SH-SY5Y (cell line): ENCODE measurements at regions not wholly inside any gene's neighbourhood (a gene's known extent, or its start where the extent isn't known, plus 50 kb on each side); places are given as distances from the start of the nearest gene placed in this dataset.

Experiments
- GATA2 ChIP-seq: IDR thresholded peaks from 2 replicates; pipeline ENCODE4 v1.6.1; 2011; ENCODE audit warnings: mild to moderate bottlenecking, low read depth, low read length
- GATA3 ChIP-seq: IDR thresholded peaks from 2 replicates; pipeline ENCODE4 v1.6.1; 2011; ENCODE audit warnings: low read depth, mild to moderate bottlenecking, low read length, moderate library complexity

DNA sequence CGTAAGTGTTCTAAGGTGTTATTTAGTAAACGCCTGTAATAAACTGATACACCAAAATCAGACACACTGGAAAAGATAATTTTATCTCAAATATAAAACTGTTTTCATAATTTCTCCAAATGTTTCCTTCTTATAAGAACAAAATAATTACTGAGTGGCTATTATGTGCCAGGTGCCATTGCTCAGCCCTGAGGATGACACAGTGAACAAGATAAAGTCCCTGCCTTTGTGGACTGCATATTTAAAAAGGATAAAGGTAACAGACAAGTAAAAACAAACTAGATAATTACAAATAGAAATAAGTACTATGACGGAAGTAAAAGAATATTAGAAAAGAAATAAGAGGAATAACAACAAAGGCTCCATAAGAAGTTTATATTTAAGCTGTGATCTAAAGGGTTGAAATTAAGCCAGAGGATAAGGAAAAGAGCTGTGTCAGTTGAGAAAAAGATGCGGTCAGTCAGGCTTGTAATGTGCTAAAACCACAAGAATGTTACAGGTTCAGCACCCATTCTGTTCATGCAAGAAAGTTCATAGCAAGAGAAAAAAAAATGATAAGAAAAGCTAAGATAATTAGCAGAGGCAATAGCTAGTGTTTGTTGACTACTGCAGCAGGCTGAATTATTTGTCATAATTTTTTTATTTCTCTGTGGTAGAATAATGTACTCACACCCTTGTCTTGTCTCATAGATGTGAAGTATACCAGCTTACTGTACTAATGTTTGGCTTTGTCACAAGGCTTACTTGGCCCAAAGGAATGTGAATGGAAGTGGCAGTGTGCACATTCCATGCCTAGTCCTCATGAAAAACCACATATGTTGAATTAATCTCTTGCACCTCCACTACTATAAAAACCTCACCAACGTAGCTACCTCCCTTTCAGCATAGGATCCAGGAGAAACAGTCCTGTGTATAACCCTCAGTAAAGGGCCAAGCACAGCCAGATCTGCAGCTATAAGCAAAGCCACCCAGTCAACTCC, 75.1 kb downstream of the CRPPA start:
- TF ChIP-seq GATA3 (no peak), GATA2 (no peak)

DNA sequence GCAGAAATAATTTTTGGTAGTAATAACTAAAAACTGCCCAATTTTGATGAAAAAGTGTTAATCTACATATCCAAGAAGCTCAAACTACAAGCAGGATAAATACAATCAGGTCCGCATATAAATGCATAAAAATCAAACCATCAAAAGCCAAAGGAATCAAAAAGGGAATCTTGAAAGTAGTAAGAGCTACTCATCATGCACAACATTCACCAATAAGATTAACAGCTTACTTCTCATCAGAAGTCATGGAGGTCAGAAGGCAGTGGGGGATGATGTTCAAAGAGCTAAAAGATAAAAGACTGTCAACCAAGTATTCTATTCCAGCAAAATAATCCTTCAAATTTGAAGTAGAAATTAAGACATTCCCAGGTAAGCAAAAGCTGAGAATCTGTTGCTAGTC, 76.4 kb downstream of the CRPPA start:
- TF ChIP-seq GATA3 (no peak), GATA2 (no peak)

DNA sequence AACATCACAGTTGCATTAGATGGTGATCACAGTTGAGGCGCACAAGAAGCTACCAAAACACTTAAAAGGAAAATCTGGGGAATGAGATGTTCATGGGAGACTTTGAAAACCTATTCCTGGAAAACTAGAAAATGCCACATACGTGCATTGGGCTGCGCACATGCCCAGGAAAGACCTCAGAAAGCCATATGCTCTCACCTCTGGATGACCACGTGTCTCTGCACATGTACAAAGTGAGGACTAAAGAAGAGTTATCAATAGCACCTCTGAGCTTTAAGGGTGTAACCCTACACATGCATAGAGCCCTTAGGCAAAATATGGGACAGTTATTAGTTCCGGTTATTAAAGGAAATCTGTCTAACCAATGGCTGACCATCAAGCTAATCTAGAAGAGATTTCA, 77.7 kb downstream of the CRPPA start:
- TF ChIP-seq GATA2, result no peak
- TF ChIP-seq GATA3, result no peak

DNA sequence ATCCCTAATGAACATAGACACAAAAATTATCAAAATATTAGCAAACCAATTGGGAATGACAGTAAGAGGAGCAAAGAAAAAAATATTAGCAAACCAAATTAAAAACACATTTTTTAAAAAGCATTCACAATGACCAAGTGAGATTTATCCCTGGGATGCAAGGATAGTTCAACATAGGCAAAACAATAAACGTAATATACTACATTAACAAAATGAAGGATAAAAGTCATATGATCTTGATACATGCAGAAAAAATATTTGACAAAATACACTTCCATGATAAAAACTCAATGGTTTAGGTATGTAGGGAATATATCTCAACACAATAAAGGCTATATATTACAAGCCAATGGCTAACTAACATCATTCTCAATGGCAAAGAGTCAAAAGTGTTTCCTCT, 83.3 kb downstream of the CRPPA start:
- TF ChIP-seq GATA3 (no peak), GATA2 (no peak)

DNA sequence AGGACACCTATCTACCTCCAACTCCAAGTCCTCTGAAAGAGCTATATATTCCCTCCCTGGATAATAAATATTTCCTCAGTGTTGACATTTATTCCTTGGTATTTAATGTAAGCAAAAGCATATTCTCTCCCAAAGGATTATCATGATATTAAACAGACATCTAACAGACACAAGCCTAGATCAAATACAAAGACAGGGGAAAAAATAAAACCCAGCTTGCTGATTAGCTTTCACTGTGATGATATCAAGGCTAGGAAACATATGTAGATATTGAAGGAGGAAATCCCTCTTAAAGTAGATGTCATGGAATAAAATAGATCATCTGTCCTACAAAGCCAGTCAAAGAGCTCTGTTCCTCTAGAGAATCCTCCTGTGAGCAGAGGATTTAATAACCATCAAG, 95.2 kb downstream of the CRPPA start:
- TF ChIP-seq GATA2 (no peak), GATA3 (0 out of 2 replicates have a peak, but pooled peaks have one; percentile 31)

DNA sequence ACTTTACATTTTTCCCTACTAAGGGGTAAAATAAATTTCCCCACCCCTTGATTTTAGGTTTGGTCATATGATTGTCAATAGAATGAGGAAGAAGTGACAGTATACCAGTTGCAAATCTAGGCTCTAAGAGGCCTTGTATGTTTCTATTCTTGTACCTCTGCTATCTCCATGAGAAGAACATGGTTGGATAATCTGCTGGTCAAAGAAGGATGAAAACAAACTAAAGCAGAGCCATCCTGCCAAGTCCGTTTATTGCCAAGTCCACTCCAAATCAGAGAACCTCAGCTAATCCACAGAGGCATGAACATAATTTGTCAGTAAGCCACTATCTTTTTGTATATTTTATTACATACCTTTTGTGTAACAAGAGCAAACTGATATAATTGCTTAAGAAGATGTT, 98.0 kb downstream of the CRPPA start:
- no peak for TF ChIP-seq GATA3
- TF ChIP-seq GATA2, result no peak

DNA sequence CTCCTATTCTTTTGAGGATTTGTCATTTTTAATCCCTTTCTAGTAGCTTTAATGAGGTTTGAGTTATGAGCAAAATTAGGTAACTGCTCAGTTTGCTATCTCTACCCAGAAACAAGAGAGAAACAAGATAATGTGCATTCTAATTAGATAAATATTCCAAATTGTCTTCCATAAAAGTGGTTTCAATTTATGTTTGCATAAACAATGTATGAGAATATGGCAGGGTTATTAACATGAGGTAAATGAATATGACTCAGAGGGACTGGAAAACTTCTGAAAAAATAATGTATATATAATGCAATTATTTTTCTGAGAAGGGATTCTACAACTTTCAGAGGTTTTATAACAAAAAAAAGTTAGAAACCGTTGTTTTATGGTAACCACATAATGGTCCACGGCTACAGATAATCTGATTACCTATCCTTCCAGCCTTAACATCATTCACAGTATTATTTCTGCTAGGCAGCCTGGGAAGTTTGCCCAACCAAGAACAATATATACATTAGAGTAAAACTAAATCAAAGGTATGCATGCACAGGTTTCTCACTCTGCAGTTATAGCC, 101.2 kb downstream of the CRPPA start:
- TF ChIP-seq GATA2 (no peak), GATA3 (no peak)

DNA sequence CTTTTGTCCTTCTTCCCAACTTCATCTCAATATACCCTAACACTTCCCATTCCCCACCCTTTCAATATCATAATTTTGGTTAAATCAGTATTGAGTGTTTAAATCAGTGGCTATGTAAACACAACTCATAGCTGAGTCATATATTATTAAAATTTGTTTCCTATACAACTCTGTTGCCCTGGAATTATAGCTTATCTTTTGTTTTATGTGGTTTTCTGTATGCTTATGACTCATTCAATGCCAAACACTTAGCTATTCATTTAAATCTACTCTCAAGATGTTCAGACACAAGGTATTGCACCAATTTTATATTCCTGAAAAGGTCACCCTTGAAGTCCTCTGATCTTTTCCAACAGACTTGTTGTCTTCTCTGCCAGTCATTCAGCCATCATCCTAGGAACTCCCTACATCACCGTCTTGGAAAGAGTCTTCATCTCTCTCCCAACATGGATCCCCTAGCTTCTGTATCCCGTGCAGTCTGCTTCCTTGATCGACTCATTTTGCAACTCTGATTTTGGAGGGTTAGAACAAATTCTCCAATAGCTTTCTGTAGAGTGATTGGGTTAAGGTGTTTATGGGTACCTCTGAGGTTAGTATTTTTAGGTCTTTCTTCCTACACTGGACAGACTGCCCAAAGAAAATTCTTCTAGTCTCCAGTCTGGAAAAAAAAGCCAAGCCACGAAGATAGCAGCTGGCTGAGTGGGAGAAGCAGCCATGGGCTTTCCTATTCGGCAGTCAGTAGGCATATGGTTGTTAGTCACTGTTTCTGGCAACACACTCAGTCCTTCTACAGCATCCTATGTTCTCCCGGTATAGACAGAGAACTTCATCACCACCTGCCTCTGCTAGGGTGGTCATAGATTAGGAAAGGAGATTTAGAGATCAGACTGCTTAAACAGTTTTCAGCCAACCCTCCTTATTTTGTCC, 102.1 kb downstream of the CRPPA start:
- TF ChIP-seq GATA2 (no peak), GATA3 (no peak)

DNA sequence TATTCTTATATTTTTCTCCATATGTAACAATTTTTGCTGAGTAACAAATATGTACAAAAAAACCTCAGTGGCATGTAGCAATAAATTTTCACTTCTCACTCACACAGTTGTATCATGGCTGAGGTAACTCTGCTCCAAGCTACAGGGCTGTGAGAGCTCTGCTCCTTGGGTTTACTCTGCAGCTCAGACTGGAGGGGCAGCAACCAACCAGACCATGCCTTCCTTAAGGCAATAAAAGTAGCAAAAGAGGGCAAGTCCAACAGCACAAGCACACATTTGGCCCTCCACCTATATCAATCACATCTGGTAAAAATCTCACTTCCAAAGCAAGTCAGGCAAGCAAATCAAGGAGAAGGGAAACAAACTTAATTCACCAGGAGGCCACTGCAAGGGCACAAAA, 102.9 kb downstream of the CRPPA start:
- TF ChIP-seq GATA3, result no peak

DNA sequence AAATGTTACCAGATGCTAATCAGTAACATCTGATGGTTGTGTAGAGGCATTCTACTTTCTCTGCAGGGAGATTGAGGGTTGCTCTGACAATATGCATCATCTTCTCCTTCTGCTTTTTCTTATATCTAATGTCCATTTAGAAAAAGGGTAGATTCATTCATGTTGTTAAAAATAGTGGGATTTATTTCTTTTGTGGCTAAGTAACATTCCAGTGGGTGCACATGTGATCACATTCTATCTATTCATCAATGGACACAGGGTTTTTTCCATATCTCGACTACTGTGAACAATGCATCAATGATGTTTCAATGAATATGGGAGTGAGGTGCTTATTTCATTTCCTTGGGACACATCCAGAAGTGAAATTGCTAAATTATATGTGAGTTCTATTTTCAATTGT, 103.9 kb downstream of the CRPPA start:
- TF ChIP-seq GATA3, result no peak
- no peak for TF ChIP-seq GATA2

DNA sequence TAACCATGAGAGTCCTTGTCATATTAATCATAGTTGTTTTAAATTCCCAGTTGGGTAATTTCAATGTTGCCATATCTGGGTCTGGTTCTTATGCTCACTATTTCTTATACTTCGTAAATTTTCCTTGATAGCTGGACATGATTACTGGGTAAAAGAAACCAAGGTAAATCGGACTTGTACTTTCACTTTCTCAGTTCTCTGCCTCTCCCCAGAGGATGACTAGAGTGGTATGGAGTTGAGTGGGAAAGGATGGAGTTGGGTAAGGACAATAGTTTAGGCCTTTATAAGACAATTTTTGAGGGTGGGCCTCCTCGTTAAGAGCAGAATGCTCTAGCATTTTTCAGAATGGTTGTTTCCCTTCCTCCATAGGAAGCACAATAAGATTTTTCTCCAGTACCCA, 106.1 kb downstream of the CRPPA start:
- TF ChIP-seq GATA3 (no peak), GATA2 (no peak)

DNA sequence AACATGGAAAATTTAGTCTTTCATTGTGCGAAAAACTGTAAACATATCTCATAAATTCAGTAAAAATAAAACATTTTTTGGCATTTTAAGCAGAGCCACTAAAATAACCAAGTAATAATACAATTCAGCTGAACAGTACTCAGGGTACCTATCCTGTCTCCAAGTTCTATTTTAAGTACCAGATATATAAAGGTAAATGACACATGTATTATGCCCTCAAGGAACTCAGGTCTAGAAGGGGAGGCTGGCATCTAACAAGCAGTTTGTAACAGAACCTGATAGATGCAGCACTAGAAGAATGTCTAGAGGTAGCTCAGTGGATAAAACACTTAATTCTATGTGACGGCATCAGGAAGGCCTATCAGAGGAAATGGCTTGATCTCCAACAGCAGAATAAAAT, 112.2 kb downstream of the CRPPA start:
- TF ChIP-seq GATA2 (no peak), GATA3 (no peak)

DNA sequence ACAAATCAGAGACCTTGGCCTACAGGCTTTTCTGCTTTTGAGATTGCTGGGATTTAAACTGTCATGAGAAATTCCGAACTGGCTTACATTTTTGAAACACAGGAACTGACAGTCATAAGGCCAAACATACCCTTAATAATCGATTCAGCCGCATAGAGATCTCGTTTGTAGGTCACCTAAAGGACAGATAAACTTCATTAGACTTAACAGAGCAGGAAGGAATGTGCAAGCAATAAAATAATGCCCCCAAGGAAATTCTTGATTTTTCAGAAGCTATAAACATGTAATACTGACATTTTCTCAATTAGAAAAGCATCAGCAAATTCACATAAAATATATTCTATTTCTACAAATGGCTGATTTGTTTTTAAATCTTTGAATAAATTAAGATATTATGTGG, 120.0 kb downstream of the CRPPA start:
- TF ChIP-seq GATA3, result no peak
- no peak for TF ChIP-seq GATA2

DNA sequence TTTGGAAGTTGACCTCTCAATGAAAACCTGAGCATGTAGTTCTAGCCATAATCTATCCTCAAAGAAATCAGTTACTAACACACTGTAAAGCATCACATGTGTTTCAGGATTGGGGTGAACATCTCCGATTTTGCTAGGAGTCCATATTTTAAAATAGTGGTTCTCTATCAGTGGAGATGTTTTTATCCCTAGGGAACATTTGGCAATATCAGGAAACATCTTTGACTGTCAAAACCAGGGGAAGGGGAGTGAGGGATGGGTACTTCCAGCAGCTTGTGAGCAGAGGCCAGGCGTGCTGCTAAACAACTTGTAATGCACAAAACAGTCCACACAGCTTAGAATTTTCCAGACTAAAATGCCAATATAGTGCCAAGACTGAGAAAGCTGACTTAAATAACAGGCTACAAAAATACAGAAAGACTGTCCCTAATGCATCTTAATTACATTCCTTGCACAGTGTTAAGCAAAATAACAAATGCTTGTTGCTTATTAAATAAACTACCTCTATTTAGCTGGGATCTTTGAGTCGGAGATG, 120.9 kb downstream of the CRPPA start:
- no peak for TF ChIP-seq GATA2
- TF ChIP-seq GATA3, result no peak
